Lung (tissue), 11 donors: ENCODE measurements at regions not wholly inside any gene's neighbourhood (a gene's known extent, or its start where the extent isn't known, plus 50 kb on each side); places are given as distances from the start of the nearest gene placed in this dataset.

Experiments used
- ATAC-seq: fragments of 200-7000 bp; cut with Tn5 transposase; one replicate; pipeline ENCODE4 v1.9.1; 2020; ENCODE audit warnings: moderate number of reproducible peaks; ENCODE audit not compliant: insufficient read depth, low FRiP score
- DNase-seq, 3 donors: peaks; one replicate each; pipeline ENCODE4 v3.0.0-alpha.2; 2013 to 2017
- H3K27ac ChIP-seq, 2 donors: one replicate each; pipeline ENCODE4 v1.5.1; 2013; ENCODE audit warnings: mild to moderate bottlenecking in 2 of 2, moderate library complexity in 2 of 2, control low read depth in 1 of 2, inconsistent platforms in 1 of 2, low read depth in 1 of 2, low read length in 1 of 2
- H3K27me3 ChIP-seq, 3 donors: one replicate each; pipeline ENCODE4 v1.5.1; 2013; ENCODE audit warnings: low read length in 2 of 3; ENCODE audit not compliant: control insufficient read depth in 3 of 3, insufficient read depth in 3 of 3
- H3K36me3 ChIP-seq, 4 donors: one replicate each; pipeline ENCODE4 v1.5.1; 2013; ENCODE audit warnings: low read length in 4 of 4, mild to moderate bottlenecking in 1 of 4, moderate library complexity in 1 of 4; ENCODE audit not compliant: control insufficient read depth in 4 of 4, insufficient read depth in 4 of 4
- H3K4me1 ChIP-seq, 5 donors: one replicate each; pipeline ENCODE4 v1.5.1; 2013; ENCODE audit warnings: low read length in 5 of 5, mild to moderate bottlenecking in 2 of 5, moderate library complexity in 1 of 5; ENCODE audit not compliant: control insufficient read depth in 5 of 5, insufficient read depth in 5 of 5
- H3K4me3 ChIP-seq: one replicate; pipeline ENCODE4 v1.5.1; 2013; ENCODE audit warnings: mild to moderate bottlenecking, control low read depth, moderate library complexity
- H3K9ac ChIP-seq, 2 donors: one replicate each; pipeline ENCODE4 v1.5.1; 2013; ENCODE audit warnings: low read length in 2 of 2, control low read depth in 1 of 2; ENCODE audit not compliant: insufficient read depth in 1 of 2
- H3K9me3 ChIP-seq, 4 donors: one replicate each; pipeline ENCODE4 v1.5.1; 2013; ENCODE audit warnings: low read length in 3 of 4, mild to moderate bottlenecking in 1 of 4, moderate library complexity in 1 of 4; ENCODE audit not compliant: control insufficient read depth in 4 of 4, insufficient read depth in 3 of 4
- WGBS, 2 donors: extraction: QIAGEN DNeasy Blood & Tissue Kit; methylation state at CpG; one replicate each; pipeline ENCODE4 v1.1.7; 2013; 5-methylcytosine and 5-hydroxymethylcytosine counted together
- TF ChIP-seq, protein P1 (sequence below): IDR thresholded peaks from 2 replicates; pipeline ENCODE4 v1.5.1; 2012; ENCODE audit warnings: mild to moderate bottlenecking; ENCODE audit errors: control extremely low read depth, extremely low read depth
- donor health status: control.
- donor health status: control.
- donor health status: Bipolar disorder and iron deficiency.
- donor health status: healthy.
- donor health status: DM: yes; HTN: yes; CAD: no.

DNA sequence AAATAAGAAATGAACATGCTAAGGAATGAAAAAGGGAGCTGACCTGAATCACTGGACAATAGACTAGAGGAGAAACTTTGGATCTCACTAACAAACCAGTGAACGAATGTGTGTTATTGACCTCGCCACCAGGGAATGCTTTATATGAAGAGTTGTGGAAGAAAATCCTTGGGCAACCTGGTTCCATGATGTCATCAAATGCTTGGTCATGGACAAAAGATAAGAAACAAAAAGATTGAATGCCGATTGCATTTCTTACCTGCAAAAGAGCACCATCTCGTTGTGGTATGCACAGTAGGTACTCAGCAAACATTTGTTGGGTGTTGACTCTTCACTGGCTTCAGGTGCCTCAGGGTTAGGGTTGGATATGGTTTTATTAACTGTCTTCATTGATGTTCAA is 165.2 kb upstream of the TSHZ2 start:
- TF ChIP-seq, protein P1, sequence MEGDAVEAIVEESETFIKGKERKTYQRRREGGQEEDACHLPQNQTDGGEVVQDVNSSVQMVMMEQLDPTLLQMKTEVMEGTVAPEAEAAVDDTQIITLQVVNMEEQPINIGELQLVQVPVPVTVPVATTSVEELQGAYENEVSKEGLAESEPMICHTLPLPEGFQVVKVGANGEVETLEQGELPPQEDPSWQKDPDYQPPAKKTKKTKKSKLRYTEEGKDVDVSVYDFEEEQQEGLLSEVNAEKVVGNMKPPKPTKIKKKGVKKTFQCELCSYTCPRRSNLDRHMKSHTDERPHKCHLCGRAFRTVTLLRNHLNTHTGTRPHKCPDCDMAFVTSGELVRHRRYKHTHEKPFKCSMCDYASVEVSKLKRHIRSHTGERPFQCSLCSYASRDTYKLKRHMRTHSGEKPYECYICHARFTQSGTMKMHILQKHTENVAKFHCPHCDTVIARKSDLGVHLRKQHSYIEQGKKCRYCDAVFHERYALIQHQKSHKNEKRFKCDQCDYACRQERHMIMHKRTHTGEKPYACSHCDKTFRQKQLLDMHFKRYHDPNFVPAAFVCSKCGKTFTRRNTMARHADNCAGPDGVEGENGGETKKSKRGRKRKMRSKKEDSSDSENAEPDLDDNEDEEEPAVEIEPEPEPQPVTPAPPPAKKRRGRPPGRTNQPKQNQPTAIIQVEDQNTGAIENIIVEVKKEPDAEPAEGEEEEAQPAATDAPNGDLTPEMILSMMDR = no peak
- DNase-seq (no peak), ATAC-seq (no peak)
- peaks cover 0 to 16% (median 0%) of the 10 kb centered on the region in 5 donors for H3K4me1 ChIP-seq
- no peaks in the 10 kb centered on the region for H3K36me3 ChIP-seq
- 79 to 82% methylated on average over 4 of the region's 4 CpGs for WGBS, 2 donors
- H3K4me3 ChIP-seq = no peak overlapping the region
- H3K27ac ChIP-seq = no peak overlapping the region
- H3K27me3 ChIP-seq = no peaks in the 10 kb centered on the region
- no peaks in the 10 kb centered on the region for H3K9me3 ChIP-seq
- no peak overlapping the region for H3K9ac ChIP-seq

DNA sequence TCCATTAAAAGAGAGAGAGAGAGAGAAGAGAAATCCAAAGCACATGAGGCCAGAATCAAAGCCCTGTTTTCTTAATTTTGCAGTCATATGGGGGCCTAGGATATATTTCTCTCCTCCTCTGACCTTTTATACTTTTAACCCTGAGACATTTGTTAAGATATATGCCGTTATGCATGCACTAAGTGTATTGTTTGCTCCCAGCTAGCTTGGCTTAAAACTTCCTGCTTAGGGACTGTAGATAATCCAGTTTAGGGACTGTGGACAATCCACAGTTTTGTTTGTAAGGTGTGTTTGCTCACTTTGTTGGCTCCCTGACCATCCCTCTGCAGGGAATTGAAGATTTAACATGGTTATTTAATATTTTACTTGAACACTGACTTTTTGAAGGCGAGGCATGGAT is 166.3 kb upstream of the TSHZ2 start:
- 52 to 53% methylated on average over 2 of the region's 2 CpGs for WGBS, 2 donors
- TF ChIP-seq, protein P1 = no peak
- Histone ChIP-seq H3K36me3 (no peaks in the 10 kb centered on the region), H3K9me3 (no peaks in the 10 kb centered on the region), H3K4me3 (no peak overlapping the region), H3K27ac (no peak overlapping the region), H3K4me1 (peaks cover 0 to 16% (median 0%) of the 10 kb centered on the region in 5 donors), H3K27me3 (no peaks in the 10 kb centered on the region), H3K9ac (no peak overlapping the region)
- DNase-seq (peak in 1 of 3 donors; percentile 28), ATAC-seq (no peak)

DNA sequence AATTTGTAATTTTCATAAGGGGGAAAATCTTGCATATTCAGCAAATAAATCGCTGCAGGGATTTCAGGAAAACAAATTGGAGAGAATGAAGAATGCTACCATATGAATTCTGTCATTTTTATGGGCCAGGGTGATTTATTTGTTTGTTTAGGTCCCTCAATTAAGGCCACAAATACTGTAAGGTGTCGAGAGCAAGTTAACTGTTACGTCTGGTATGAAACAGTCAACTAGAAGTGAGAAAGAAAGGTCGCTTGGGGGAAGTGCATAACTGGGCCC is 166.9 kb upstream of the TSHZ2 start:
- H3K36me3 ChIP-seq = no peaks in the 10 kb centered on the region
- H3K27ac ChIP-seq = no peak overlapping the region
- DNase-seq (no peak), ATAC-seq (no peak)
- WGBS, 2 donors = 69 to 75% methylated on average over 4 of the region's 4 CpGs
- TF ChIP-seq, protein P1 = no peak
- no peaks in the 10 kb centered on the region for H3K9me3 ChIP-seq
- no peak overlapping the region for H3K4me3 ChIP-seq
- no peak overlapping the region for H3K9ac ChIP-seq
- H3K4me1 ChIP-seq = peaks cover 0 to 16% (median 0%) of the 10 kb centered on the region in 5 donors
- H3K27me3 ChIP-seq = no peaks in the 10 kb centered on the region

DNA sequence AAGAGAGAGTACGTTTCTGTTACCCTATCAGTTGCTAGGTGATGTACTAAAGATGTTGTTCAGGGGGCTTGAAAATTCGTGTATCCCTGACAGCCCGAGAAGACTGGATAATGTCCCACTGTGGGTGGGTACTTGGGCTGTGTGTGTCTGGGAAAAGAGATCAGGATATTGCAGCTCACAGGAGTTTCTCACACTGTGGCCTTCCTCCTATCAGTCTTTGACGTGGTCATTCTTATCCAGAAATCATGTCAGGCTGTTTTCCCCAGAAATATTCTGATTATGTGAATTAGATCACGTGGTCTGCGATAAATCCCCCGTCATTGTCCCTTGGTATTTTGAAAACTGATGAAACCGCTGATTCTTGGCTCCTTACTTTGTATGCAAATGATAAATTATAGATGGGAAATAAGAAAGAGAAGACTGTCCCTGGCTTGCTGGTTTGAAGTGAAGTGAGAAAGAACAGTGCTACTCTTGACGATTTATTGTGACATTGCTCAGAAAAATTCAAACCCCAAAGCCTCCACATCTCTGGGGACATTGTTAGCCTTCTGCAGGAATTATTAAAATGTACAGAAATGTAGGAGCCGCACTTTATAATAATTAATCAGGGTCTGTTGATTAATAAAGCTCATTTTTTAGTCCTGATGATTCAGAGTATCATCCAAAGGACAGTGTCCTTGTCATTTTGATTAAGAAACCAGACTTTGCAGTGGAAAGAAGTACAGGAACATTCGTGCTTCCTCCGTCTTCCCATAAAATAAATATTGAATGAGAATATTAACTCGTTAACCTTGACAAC is 167.5 kb upstream of the TSHZ2 start:
- no peaks in the 10 kb centered on the region for H3K9me3 ChIP-seq
- H3K9ac ChIP-seq = no peak overlapping the region
- DNase-seq = no peak
- peaks cover 0 to 16% (median 0%) of the 10 kb centered on the region in 5 donors for H3K4me1 ChIP-seq
- H3K27ac ChIP-seq = no peak overlapping the region
- TF ChIP-seq, protein P1 = no peak
- no peak overlapping the region for H3K4me3 ChIP-seq
- no peaks in the 10 kb centered on the region for H3K36me3 ChIP-seq
- no peak for ATAC-seq
- 73 to 80% methylated on average over 13 of the region's 13 CpGs for WGBS, 2 donors
- H3K27me3 ChIP-seq = no peaks in the 10 kb centered on the region
